AG09309 (cell line): ENCODE measurements at regions not wholly inside any gene's neighbourhood (a gene's known extent, or its start where the extent isn't known, plus 50 kb on each side); places are given as distances from the start of the nearest gene placed in this dataset.

Experiments
- DNase-seq: peaks from one replicate; pipeline ENCODE4 v3.0.0-alpha.2; 2010; ENCODE audit warnings: low read depth
- H3K4me3 ChIP-seq: 2 replicates; pipeline ENCODE4 v1.5.1; 2011; ENCODE audit warnings: mild to moderate bottlenecking, low read depth, low read length, moderate library complexity; ENCODE audit not compliant: control insufficient read depth
- CTCF ChIP-seq: IDR thresholded peaks from 2 replicates; pipeline ENCODE4 v1.5.1; 2011; ENCODE audit warnings: mild to moderate bottlenecking, low read depth, low read length, inconsistent platforms; ENCODE audit not compliant: insufficient read depth, control insufficient read depth; ENCODE audit errors: missing control alignments

- TF ChIP-seq CTCF: no peak
- H3K4me3 ChIP-seq: no peak overlapping the region
- DNase-seq: no peak
Measured at GRCh38 chr9:86997156-86997555, 49.9 kb upstream of the GAS1 start.

GRCh38 chr9:86997951-86998350 is 50.6 kb upstream of the GAS1 start:
- DNase-seq: no peak
- TF ChIP-seq CTCF: no peak

GRCh38 chr9:87002517-87002916 is 55.2 kb upstream of the GAS1 start:
- no peak for DNase-seq
- H3K4me3 ChIP-seq: no peak overlapping the region
- TF ChIP-seq CTCF: no peak

More at GRCh38 chr9:86997951-86998350, 50.6 kb upstream of the GAS1 start:
- no peak overlapping the region for H3K4me3 ChIP-seq

- no peak overlapping the region for H3K4me3 ChIP-seq
Measured at GRCh38 chr9:87004016-87004415, 56.7 kb upstream of the GAS1 start.

GRCh38 chr9:87006956-87007355 is 59.6 kb upstream of the GAS1 start:
- H3K4me3 ChIP-seq: no peak overlapping the region
- TF ChIP-seq CTCF: no peak
- DNase-seq: no peak

More at GRCh38 chr9:87004016-87004415, 56.7 kb upstream of the GAS1 start:
- DNase-seq: no peak
- TF ChIP-seq CTCF: no peak

- TF ChIP-seq CTCF: no peak
- H3K4me3 ChIP-seq: no peak overlapping the region
- DNase-seq: peak; percentile 50
Measured at GRCh38 chr9:87007711-87008366, 60.5 kb upstream of the GAS1 start.
